Body of pancreas (tissue), 4 donors: ENCODE measurements at regions not wholly inside any gene's neighbourhood (a gene's known extent, or its start where the extent isn't known, plus 50 kb on each side); places are given as distances from the start of the nearest gene placed in this dataset.

Source experiments
- CTCF ChIP-seq, 7 experiments: fragments of 450-650 bp in 4 of 7; fragments of 200-600 bp in 3 of 7; sonication (generic) in 3 of 7; IDR thresholded peaks; one replicate each; pipeline ENCODE4 v1.5.1; 2016 to 2019; ENCODE audit warnings: antibody characterized with exemption in 7 of 7
- POLR2A ChIP-seq, 3 donors: fragments of 450-650 bp; IDR thresholded peaks; one replicate each; pipeline ENCODE4 v1.6.1; 2016; ENCODE audit warnings: antibody characterized with exemption in 3 of 3, mild to moderate bottlenecking in 2 of 3

- no peak for TF ChIP-seq CTCF (IDR thresholded peaks at IDR 0.05)
- TF ChIP-seq POLR2A (IDR thresholded peaks at IDR 0.05): no peak
Measured at GRCh38 chr18:4672162-4672561, 217.1 kb upstream of the DLGAP1 start.
